Mesothelial cell of epicardium (in vitro differentiated cells): ENCODE measurements at regions not wholly inside any gene's neighbourhood (a gene's known extent, or its start where the extent isn't known, plus 50 kb on each side); places are given as distances from the start of the nearest gene placed in this dataset.
"Not testable (repeated sequence)": the region's sequence is repeated elsewhere in the genome, so short reads cannot be mapped to it uniquely, and the experiment has no call there.

ENCODE experiments used
- DNase-seq, 2 experiments: peaks; one replicate each; pipeline ENCODE4 v3.0.0; 2021; ENCODE audit warnings: low spot score in 2 of 2; ENCODE audit not compliant: unreplicated experiment in 2 of 2
- H3K27ac Mint-ChIP-seq: 2 replicates; pipeline ENCODE4 v1.8.0; 2021; ENCODE audit warnings: mixed read lengths
- H3K27me3 Mint-ChIP-seq: 2 replicates; pipeline ENCODE4 v1.8.0; 2021; ENCODE audit warnings: low read depth, mixed read lengths
- H3K36me3 Mint-ChIP-seq: 2 replicates; pipeline ENCODE4 v1.8.0; 2021; ENCODE audit warnings: mixed read lengths
- H3K4me1 Mint-ChIP-seq: 2 replicates; pipeline ENCODE4 v1.8.0; 2021; ENCODE audit warnings: mixed read lengths
- H3K4me3 Mint-ChIP-seq: 2 replicates; pipeline ENCODE4 v1.8.0; 2021; ENCODE audit warnings: mild to moderate bottlenecking, moderate library complexity, mixed read lengths
- H3K9me3 Mint-ChIP-seq: 2 replicates; pipeline ENCODE4 v1.8.0; 2021; ENCODE audit warnings: mixed read lengths

DNA sequence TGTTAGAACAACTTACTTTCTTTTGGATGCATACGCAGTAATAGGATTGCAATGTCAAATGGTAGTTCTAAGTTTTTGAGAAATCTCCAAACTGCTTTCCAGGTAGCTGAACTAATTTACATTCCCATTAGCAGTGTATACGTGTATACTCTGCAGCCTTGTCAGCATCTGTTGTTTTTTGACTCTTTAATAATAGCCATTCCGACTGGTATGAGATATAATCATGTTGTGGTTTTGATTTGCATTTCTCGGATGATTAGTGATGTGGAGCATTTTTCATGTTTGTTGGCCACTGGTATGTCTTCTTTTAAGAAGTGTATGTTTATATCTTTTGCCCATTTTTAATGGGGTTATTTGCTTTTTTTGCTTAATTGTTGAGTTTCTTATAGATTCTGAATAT lies 76.9 kb upstream of the HNRNPA1L2 start:
- H3K27me3 Mint-ChIP-seq, DNase-seq, H3K4me1 Mint-ChIP-seq, H3K4me3 Mint-ChIP-seq, H3K36me3 Mint-ChIP-seq, H3K27ac Mint-ChIP-seq, H3K9me3 Mint-ChIP-seq: not testable (repeated sequence)

DNA sequence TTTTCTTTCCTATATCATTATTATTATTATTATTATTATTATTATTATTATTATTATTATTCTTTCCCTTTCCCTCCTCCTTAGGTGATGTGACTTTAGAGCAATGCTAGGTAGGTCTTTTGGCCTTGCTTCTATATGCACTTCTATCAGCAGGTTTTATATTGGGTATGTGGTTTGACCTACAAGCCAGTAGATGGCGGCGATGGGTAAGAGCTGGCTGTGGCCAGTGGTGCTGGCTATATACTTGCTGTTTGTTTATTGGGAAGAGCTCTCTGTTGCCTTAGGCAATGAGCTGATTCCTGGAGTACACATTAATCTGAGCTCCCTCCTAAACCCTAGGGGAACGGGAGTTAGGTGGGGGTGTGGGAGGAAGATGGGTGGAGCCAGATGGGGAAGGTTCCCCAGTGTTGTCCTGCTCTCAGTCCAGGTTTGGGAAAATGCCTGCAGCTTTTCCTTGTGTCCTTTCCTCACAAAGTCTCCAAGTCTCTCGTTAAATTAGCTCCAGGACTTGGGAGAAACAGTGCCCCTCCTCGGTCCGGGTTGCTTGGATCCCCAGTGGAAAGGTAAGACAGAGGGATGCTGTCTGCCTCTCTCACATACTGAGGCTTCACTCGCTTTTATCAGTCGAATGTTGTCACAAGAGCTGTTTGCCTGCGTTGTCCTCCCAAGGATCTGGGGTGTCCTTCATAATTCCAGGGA lies 72.2 kb upstream of the HNRNPA1L2 start:
- peak; percentile 25 to 49 for DNase-seq
- not testable (repeated sequence) for H3K27ac Mint-ChIP-seq, H3K9me3 Mint-ChIP-seq, H3K36me3 Mint-ChIP-seq, H3K27me3 Mint-ChIP-seq, H3K4me1 Mint-ChIP-seq
- peak overlapping the region; percentile 57 for H3K4me3 Mint-ChIP-seq

DNA sequence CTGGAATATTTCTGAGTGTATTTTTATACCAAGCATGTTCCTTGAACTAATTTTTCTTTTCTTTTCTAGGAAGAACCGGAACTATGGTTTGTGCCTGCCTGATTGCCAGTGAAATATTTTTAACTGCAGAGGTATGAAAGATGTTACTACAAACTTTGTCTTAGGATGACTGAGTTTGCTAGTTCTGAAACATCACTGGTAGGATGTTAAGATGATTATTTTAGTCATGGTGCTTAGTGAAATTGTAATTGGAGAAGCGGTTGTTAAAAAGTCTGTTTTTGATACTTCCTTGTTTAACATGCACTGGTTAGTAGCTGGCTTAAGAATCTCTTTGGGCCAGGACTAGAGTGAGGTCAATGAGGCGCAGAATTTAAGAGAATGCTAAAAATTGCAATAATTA lies 71.1 kb upstream of the HNRNPA1L2 start:
- DNase-seq, H3K36me3 Mint-ChIP-seq, H3K4me1 Mint-ChIP-seq, H3K9me3 Mint-ChIP-seq, H3K27me3 Mint-ChIP-seq, H3K27ac Mint-ChIP-seq: not testable (repeated sequence)
- peak overlapping the region; percentile 17 for H3K4me3 Mint-ChIP-seq

DNA sequence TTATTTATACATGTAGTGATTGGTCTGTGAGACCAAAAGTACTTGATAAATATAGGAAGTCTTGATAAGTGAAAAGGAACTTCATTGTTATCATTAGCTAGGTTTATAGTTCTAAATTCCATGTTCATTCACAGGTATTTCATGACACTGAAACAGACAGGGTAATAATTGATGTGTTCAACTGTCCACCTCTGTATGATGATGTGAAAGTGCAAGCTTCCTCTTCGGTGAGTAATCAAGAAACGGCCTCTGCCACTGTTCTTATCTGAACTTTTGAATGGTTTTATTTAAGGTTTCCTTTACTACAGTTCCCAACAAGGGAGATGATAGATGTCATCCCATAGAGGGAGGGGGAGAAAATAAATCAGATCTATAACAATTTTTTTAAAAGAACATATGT lies 59.3 kb upstream of the HNRNPA1L2 start:
- H3K27me3 Mint-ChIP-seq, H3K4me1 Mint-ChIP-seq, H3K9me3 Mint-ChIP-seq, H3K27ac Mint-ChIP-seq, DNase-seq, H3K4me3 Mint-ChIP-seq, H3K36me3 Mint-ChIP-seq: not testable (repeated sequence)
